PC-3 (cell line): ENCODE measurements at regions not wholly inside any gene's neighbourhood (a gene's known extent, or its start where the extent isn't known, plus 50 kb on each side); places are given as distances from the start of the nearest gene placed in this dataset.

Source experiments
- EZH2 ChIP-seq: fragments of 300-600 bp; sonication (generic); IDR thresholded peaks from one replicate; pipeline ENCODE4 v1.6.1; 2017; ENCODE audit warnings: antibody characterized with exemption, mild to moderate bottlenecking, low read length; ENCODE audit not compliant: unreplicated experiment
- TF ChIP-seq, protein P1 (sequence below): fragments of 300-600 bp; sonication (generic); conservative IDR thresholded peaks from 2 replicates; pipeline ENCODE4 v1.5.1; 2017; ENCODE audit warnings: antibody characterized with exemption, low read depth, mild to moderate bottlenecking, low read length

DNA sequence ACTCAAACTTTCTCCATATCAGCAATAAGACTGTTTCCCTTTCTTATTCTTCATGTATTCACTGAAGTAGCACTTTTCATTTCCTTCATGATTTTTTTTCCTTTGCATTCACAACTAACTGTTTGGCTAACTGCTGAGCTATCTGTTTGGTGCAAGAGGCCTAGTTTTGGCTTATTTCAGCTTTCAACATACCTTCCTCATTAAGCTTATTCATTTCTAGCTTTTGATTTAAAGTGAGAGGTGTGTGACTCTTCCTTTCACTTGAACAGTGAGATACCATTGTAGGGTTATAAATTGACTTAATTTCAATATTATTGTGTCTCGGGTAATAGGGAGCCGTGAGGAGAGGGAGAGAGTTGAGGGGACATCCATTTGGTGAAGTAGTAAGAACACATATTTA lies 262.0 kb upstream of the PREP start:
- TF ChIP-seq, protein P1, sequence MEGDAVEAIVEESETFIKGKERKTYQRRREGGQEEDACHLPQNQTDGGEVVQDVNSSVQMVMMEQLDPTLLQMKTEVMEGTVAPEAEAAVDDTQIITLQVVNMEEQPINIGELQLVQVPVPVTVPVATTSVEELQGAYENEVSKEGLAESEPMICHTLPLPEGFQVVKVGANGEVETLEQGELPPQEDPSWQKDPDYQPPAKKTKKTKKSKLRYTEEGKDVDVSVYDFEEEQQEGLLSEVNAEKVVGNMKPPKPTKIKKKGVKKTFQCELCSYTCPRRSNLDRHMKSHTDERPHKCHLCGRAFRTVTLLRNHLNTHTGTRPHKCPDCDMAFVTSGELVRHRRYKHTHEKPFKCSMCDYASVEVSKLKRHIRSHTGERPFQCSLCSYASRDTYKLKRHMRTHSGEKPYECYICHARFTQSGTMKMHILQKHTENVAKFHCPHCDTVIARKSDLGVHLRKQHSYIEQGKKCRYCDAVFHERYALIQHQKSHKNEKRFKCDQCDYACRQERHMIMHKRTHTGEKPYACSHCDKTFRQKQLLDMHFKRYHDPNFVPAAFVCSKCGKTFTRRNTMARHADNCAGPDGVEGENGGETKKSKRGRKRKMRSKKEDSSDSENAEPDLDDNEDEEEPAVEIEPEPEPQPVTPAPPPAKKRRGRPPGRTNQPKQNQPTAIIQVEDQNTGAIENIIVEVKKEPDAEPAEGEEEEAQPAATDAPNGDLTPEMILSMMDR: no peak
- no peak for TF ChIP-seq EZH2
